Naive thymus-derived CD8-positive, alpha-beta T cell (primary cell): ENCODE measurements at regions not wholly inside any gene's neighbourhood (a gene's known extent, or its start where the extent isn't known, plus 50 kb on each side); places are given as distances from the start of the nearest gene placed in this dataset.

ENCODE experiments used
- ATAC-seq, 2 donors: fragments of 150-1000 bp; cut with Tn5 transposase in 1 of 2; sonication (Bioruptor Pico), chemical (Tn5 transposase) in 1 of 2; 1 replicate in 1 of 2; 2 replicates in 1 of 2; pipeline ENCODE4 v1.10.0; 2021; ENCODE audit warnings: mild to moderate bottlenecking in 2 of 2, moderate library complexity in 2 of 2
- POLR2A ChIA-PET: fragments of 350-600 bp; sonication (Branson Sonifier 250); formaldehyde crosslinking; loops from one replicate; lab custom pipeline; 2021; ENCODE audit warnings: antibody characterized with exemption; lab: Charles Lee
- DNase-seq, 10 donors: peaks; one replicate each; pipeline versions ENCODE4 v3.0.0 to v3.0.0-alpha.2; 2020 to 2022
- H3K27ac Mint-ChIP-seq, 10 donors: one replicate each; pipeline ENCODE4 v1.8.0; 2020 to 2022; ENCODE audit warnings: mild to moderate bottlenecking in 10 of 10, mixed read lengths in 10 of 10, moderate library complexity in 4 of 10, inconsistent platforms in 1 of 10
- H3K27me3 Mint-ChIP-seq, 5 donors: one replicate each; pipeline ENCODE4 v1.8.0; 2021 to 2022; ENCODE audit warnings: mixed read lengths in 5 of 5
- H3K36me3 Mint-ChIP-seq, 3 donors: one replicate each; pipeline ENCODE4 v1.8.0; 2020 to 2022; ENCODE audit warnings: mixed read lengths in 3 of 3, mild to moderate bottlenecking in 2 of 3, inconsistent platforms in 1 of 3
- H3K4me1 Mint-ChIP-seq, 4 donors: one replicate each; pipeline ENCODE4 v1.8.0; 2021 to 2022; ENCODE audit warnings: mixed read lengths in 4 of 4
- H3K4me3 Mint-ChIP-seq, 10 donors: one replicate each; pipeline ENCODE4 v1.8.0; 2020 to 2022; ENCODE audit warnings: mild to moderate bottlenecking in 10 of 10, mixed read lengths in 10 of 10, moderate library complexity in 6 of 10, inconsistent platforms in 1 of 10
- H3K9me3 Mint-ChIP-seq, 9 donors: one replicate each; pipeline ENCODE4 v1.8.0; 2020 to 2022; ENCODE audit warnings: mixed read lengths in 9 of 9, mild to moderate bottlenecking in 3 of 9, inconsistent platforms in 1 of 9, moderate library complexity in 1 of 9

- Mint-ChIP-seq H3K36me3 (no peaks in the 10 kb centered on the region), H3K27me3 (peaks cover 0 to 15% (median 2%) of the 10 kb centered on the region in 5 donors), H3K27ac (no peak overlapping the region), H3K9me3 (peaks cover 2 to 25% (median 15%) of the 10 kb centered on the region in 9 donors), H3K4me3 (no peak overlapping the region), H3K4me1 (no peaks in the 10 kb centered on the region)
- no peak for DNase-seq
- POLR2A ChIA-PET: no interaction called here
- ATAC-seq: no peak
These were observed 138.0 kb upstream of the MCHR2 start for GRCh38 chr6:100132005-100132404.

- DNase-seq: no peak
- ATAC-seq: no peak
- Mint-ChIP-seq H3K27ac (no peak overlapping the region), H3K27me3 (peaks cover 0 to 15% (median 4%) of the 10 kb centered on the region in 5 donors), H3K9me3 (peaks cover 4 to 25% (median 15%) of the 10 kb centered on the region in 9 donors), H3K4me1 (no peaks in the 10 kb centered on the region), H3K4me3 (no peak overlapping the region), H3K36me3 (no peaks in the 10 kb centered on the region)
- POLR2A ChIA-PET: no interaction called here
These were observed 136.6 kb upstream of the MCHR2 start for GRCh38 chr6:100130630-100131029.

GRCh38 chr6:100126790-100127484, 132.9 kb upstream of the MCHR2 start:
- POLR2A ChIA-PET: no interaction called here
- no peak overlapping the region for H3K4me3 Mint-ChIP-seq
- peaks cover 3 to 17% (median 11%) of the 10 kb centered on the region in 5 donors for H3K27me3 Mint-ChIP-seq
- peaks cover 2 to 24% (median 13%) of the 10 kb centered on the region in 9 donors for H3K9me3 Mint-ChIP-seq
- H3K27ac Mint-ChIP-seq: no peak overlapping the region
- no peaks in the 10 kb centered on the region for H3K36me3 Mint-ChIP-seq
- ATAC-seq (no peak), DNase-seq (no peak)
- H3K4me1 Mint-ChIP-seq: peaks cover 0 to 2% (median 0%) of the 10 kb centered on the region in 4 donors

DNA sequence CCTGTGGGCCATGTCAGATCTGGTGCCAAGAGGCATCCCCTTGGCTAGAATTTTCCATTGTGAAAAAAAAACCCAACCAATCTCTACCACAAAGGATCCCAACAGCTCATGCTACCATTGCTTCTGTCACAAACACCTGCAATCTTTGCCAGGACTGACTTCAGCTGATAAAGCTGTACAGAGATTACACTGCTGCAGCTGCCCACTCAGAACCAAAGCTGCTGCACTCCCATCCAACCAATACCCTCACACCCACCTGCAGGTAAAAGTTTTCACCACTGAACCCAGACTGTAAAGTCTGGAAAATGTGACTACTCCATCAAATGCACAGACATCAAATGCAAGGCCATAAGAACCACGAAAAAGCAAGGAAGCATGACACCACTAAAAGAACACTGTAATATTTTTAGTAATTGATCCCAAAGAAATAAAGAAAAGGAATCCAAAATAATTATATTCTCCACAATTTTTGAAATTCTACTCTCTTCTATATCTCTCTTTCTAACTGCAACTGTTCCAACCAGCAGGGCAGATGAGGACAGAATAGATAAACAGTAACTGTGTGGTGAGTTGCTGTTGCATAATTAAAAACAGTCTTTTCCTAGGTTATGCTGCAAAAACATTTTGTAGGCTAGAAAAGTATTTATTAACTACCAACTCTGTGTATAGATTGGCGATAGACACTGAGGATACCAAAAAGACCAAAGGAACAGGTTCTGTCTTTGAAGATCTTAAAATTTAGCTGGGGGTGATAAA, 128.0 kb upstream of the MCHR2 start:
- Mint-ChIP-seq H3K27me3 (peaks cover 3 to 17% (median 8%) of the 10 kb centered on the region in 5 donors), H3K36me3 (no peaks in the 10 kb centered on the region), H3K4me3 (no peak overlapping the region), H3K27ac (no peak overlapping the region), H3K4me1 (peaks cover 0 to 2% (median 0%) of the 10 kb centered on the region in 4 donors), H3K9me3 (peaks cover 0 to 2% (median 0%) of the 10 kb centered on the region in 9 donors)
- POLR2A ChIA-PET: no interaction called here
- ATAC-seq (no peak), DNase-seq (no peak)

DNA sequence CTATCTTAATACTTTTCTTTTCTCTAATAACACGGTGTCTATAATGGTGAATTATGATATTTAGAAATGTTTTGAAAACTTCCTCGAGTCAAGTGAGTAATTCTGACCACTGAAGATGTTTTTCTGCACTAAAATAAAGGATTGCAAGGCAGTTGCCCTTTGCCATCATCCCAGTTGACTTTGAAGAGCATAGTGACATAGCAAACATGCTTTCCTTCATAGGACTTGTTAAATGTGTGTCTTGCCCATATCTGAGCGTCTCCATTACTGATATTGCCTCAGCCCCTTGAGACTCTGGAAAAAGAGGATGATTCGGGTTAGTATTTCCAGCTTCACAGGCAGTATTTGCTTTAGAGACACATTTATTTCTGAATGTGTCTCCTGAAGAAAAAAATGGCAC, 125.2 kb upstream of the MCHR2 start:
- Mint-ChIP-seq H3K9me3 (no peaks in the 10 kb centered on the region), H3K36me3 (no peaks in the 10 kb centered on the region), H3K4me3 (no peak overlapping the region), H3K27me3 (peaks cover 2 to 15% (median 9%) of the 10 kb centered on the region in 5 donors), H3K27ac (no peak overlapping the region), H3K4me1 (peaks cover 0 to 2% (median 0%) of the 10 kb centered on the region in 4 donors)
- ATAC-seq (no peak), DNase-seq (no peak)
- POLR2A ChIA-PET: no interaction called here

DNA sequence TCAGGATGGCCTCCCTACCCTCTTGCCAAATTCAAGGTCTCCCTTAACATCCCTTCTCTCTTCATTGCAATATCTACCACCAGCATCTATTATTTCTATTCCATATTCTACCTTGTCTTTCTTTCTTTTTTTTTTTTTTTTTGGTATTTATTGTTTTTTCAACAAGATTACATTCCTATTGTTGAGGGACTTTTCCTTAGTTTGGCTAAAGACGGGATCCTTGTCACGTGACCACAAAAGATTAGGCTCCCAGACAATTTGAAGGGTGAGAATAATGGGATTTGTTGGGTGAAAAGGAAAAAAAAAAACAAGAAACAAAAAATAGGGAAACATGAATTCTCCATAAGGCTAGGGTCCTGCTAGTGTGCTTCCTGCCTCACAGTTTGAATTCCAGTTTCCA, 124.3 kb upstream of the MCHR2 start:
- peaks cover 2 to 13% (median 5%) of the 10 kb centered on the region in 5 donors for H3K27me3 Mint-ChIP-seq
- no peaks in the 10 kb centered on the region for H3K4me1 Mint-ChIP-seq
- no peaks in the 10 kb centered on the region for H3K9me3 Mint-ChIP-seq
- ATAC-seq (no peak), DNase-seq (no peak)
- H3K4me3 Mint-ChIP-seq: no peak overlapping the region
- POLR2A ChIA-PET: no interaction called here
- no peaks in the 10 kb centered on the region for H3K36me3 Mint-ChIP-seq
- no peak overlapping the region for H3K27ac Mint-ChIP-seq

GRCh38 chr6:100117680-100118079, 123.7 kb upstream of the MCHR2 start:
- POLR2A ChIA-PET: no interaction called here
- H3K4me1 Mint-ChIP-seq: no peaks in the 10 kb centered on the region
- H3K9me3 Mint-ChIP-seq: no peaks in the 10 kb centered on the region
- H3K27ac Mint-ChIP-seq: no peak overlapping the region
- ATAC-seq (no peak), DNase-seq (no peak)
- peaks cover 0 to 10% (median 6%) of the 10 kb centered on the region in 5 donors for H3K27me3 Mint-ChIP-seq
- H3K36me3 Mint-ChIP-seq: no peaks in the 10 kb centered on the region
- no peak overlapping the region for H3K4me3 Mint-ChIP-seq

DNA sequence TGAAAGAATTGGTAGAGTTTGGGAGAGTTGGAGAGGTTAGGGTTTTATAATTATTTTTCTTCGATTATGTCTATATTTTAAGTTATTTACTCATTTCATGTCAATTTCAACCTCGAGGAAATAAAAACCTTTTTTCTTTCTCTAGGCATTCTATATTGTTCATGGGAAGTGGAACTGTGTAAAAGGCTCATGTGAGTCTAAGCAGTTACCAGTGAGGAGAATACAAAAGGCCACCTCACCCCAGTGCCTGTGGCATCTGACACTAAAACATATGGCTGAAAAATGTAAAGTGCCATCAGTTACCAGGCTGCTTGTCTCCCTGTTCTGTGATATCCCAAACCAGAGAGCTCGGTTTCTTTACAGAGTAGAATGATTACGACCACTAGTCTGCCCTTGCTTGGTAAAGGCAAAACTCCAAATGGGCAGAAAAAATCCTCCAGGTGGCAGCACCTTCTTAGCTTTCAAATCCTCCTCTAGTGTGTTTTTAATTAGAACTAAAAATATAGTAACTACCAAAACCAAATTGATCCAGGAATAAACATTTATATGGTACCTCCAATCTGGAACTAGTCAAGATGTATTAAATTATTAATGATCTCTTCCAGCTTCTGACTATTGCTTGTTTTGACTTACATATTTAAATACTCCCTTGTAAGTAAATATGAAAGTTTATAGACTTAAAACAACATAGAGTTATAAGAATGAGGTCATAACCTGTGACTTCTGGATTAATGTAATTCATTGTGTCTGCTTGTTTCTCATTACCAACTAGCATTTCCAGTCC, 122.6 kb upstream of the MCHR2 start:
- Mint-ChIP-seq H3K4me1 (no peaks in the 10 kb centered on the region), H3K9me3 (no peaks in the 10 kb centered on the region), H3K36me3 (no peaks in the 10 kb centered on the region), H3K27ac (no peak overlapping the region), H3K4me3 (no peak overlapping the region), H3K27me3 (peaks cover 0 to 10% (median 6%) of the 10 kb centered on the region in 5 donors)
- DNase-seq: peak in 2 of 10 donors; percentile 6 to 16
- POLR2A ChIA-PET: no interaction called here
- ATAC-seq: no peak

DNA sequence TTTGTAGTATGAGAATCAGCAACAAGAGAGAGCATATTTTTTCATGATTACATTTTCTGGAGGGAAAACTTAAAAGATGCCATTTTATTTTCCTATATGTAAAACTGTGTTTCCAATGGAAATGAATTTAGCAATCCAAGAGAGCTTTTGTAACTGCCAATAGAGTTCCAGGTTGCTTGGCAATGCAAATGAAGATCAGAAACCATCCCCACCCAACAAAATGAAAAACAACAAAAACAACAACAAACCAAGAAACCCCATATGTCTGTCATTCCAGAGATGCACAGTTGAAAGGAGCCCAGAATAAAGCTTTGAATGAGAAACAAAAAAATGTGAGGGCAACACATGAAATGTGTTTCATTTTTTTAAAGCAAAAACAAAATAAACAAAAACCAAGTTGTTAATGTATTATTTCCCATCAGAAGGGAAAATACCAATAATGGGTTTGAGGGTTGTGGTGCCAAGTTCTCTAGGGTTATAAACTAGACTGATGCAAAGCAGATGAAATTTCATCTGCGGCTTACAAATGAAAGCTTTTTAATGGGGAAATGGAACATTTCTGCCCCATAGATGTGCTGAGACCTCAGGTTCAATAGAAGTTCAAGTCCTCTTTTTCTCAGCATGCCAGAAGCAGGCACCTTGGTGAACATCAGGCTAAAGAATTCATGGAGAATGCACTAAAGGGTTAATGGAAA, 121.5 kb upstream of the MCHR2 start:
- H3K27me3 Mint-ChIP-seq: peaks cover 2 to 10% (median 6%) of the 10 kb centered on the region in 5 donors
- H3K4me1 Mint-ChIP-seq: no peaks in the 10 kb centered on the region
- ATAC-seq (no peak), DNase-seq (no peak)
- no peaks in the 10 kb centered on the region for H3K9me3 Mint-ChIP-seq
- no peak overlapping the region for H3K27ac Mint-ChIP-seq
- POLR2A ChIA-PET: interaction anchor here (0.6 kb wide), 1 partner anchor 19 kb away, joined by 3 read pairs; no protein-coding TSS in a partner anchor
- H3K4me3 Mint-ChIP-seq: no peak overlapping the region
- H3K36me3 Mint-ChIP-seq: no peaks in the 10 kb centered on the region

GRCh38 chr6:100112855-100113508, 119.0 kb upstream of the MCHR2 start:
- Mint-ChIP-seq H3K9me3 (no peaks in the 10 kb centered on the region), H3K27ac (no peak overlapping the region)
- POLR2A ChIA-PET: no interaction called here

GRCh38 chr6:100105919-100106529, 112.0 kb upstream of the MCHR2 start:
- no peaks in the 10 kb centered on the region for H3K9me3 Mint-ChIP-seq
- no peaks in the 10 kb centered on the region for H3K36me3 Mint-ChIP-seq
- H3K27ac Mint-ChIP-seq: no peak overlapping the region
- H3K4me1 Mint-ChIP-seq: no peaks in the 10 kb centered on the region
- ATAC-seq (no peak), DNase-seq (no peak)
- peaks cover 4 to 34% (median 13%) of the 10 kb centered on the region in 5 donors for H3K27me3 Mint-ChIP-seq
- POLR2A ChIA-PET: no interaction called here
- no peak overlapping the region for H3K4me3 Mint-ChIP-seq

More at GRCh38 chr6:100112855-100113508, 119.0 kb upstream of the MCHR2 start:
- H3K27me3 Mint-ChIP-seq: peaks cover 6 to 16% (median 11%) of the 10 kb centered on the region in 5 donors
- H3K4me1 Mint-ChIP-seq: no peaks in the 10 kb centered on the region
- DNase-seq (no peak), ATAC-seq (no peak)
- no peaks in the 10 kb centered on the region for H3K36me3 Mint-ChIP-seq
- H3K4me3 Mint-ChIP-seq: no peak overlapping the region
